Ishikawa (cell line): ENCODE measurements at regions not wholly inside any gene's neighbourhood (a gene's known extent, or its start where the extent isn't known, plus 50 kb on each side); places are given as distances from the start of the nearest gene placed in this dataset.

ENCODE experiments used
- CEBPB ChIP-seq: IDR thresholded peaks from 2 replicates; pipeline ENCODE4 v1.6.1; 2012
- CREB1 ChIP-seq: IDR thresholded peaks from 2 replicates; pipeline ENCODE4 v1.6.1; 2012; ENCODE audit warnings: low read depth
- EGR1 ChIP-seq: IDR thresholded peaks from 2 replicates; pipeline ENCODE4 v1.6.1; 2012
- EP300 ChIP-seq: IDR thresholded peaks from 2 replicates; pipeline ENCODE4 v1.6.1; 2012; ENCODE audit warnings: borderline replicate concordance
- FOXM1 ChIP-seq: IDR thresholded peaks from 2 replicates; pipeline ENCODE4 v1.6.1; 2012; ENCODE audit warnings: low read depth, borderline replicate concordance
- MAX ChIP-seq: IDR thresholded peaks from 2 replicates; pipeline ENCODE4 v1.6.1; 2012
- NFIC ChIP-seq: IDR thresholded peaks from 2 replicates; pipeline ENCODE4 v1.6.1; 2012
- RAD21 ChIP-seq: IDR thresholded peaks from 2 replicates; pipeline ENCODE4 v1.6.1; 2012; ENCODE audit warnings: low read depth
- TAF1 ChIP-seq: IDR thresholded peaks from 2 replicates; pipeline ENCODE4 v1.6.1; 2012; ENCODE audit warnings: low read depth, mild to moderate bottlenecking
- TCF12 ChIP-seq: IDR thresholded peaks from 2 replicates; pipeline ENCODE4 v1.6.1; 2012; ENCODE audit warnings: low read depth
- TEAD4 ChIP-seq: IDR thresholded peaks from 2 replicates; pipeline ENCODE4 v1.6.1; 2012
- YY1 ChIP-seq: IDR thresholded peaks from 2 replicates; pipeline ENCODE4 v1.6.1; 2012; ENCODE audit warnings: low read depth
- ZBTB7A ChIP-seq: IDR thresholded peaks from 2 replicates; pipeline ENCODE4 v1.6.1; 2012; ENCODE audit warnings: low read depth
- TF ChIP-seq, protein P1 (sequence below): IDR thresholded peaks from 2 replicates; pipeline ENCODE4 v1.6.1; 2012
- TF ChIP-seq, protein P2 (sequence below): IDR thresholded peaks from 2 replicates; pipeline ENCODE4 v1.6.1; 2012; ENCODE audit warnings: low read depth, mild to moderate bottlenecking

DNA sequence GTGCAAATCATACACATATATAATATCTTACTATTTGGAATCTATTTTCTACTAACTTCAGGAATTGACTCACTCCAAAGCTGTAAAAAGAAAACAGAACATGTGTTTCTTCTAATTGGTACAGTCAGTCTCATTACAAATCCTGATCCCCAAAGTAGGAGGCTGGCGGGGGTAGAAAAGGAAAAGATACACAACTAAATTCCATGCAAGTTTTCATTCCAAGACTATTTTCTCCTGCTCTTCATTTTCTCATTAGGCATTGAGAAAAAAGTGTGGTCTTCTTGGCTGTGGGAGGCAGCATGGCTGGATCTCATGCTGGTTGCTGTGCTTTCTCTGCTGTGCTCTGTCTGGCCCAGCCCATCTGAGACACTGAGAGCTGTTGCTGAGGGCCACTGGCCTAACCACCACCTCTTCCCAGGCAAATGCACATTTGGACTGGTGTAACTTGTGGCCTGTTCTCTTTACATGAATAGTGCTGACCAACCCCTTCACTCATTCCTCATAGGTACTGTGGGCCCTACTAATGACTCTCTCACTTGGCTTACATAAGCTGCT lies 1107.5 kb upstream of the B3GALT2 start:
- TF ChIP-seq, protein P1, sequence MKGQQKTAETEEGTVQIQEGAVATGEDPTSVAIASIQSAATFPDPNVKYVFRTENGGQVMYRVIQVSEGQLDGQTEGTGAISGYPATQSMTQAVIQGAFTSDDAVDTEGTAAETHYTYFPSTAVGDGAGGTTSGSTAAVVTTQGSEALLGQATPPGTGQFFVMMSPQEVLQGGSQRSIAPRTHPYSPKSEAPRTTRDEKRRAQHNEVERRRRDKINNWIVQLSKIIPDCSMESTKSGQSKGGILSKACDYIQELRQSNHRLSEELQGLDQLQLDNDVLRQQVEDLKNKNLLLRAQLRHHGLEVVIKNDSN: no peak
- TF ChIP-seq TAF1: no peak
- no peak for TF ChIP-seq EGR1
- no peak for TF ChIP-seq CREB1
- TF ChIP-seq, protein P2, sequence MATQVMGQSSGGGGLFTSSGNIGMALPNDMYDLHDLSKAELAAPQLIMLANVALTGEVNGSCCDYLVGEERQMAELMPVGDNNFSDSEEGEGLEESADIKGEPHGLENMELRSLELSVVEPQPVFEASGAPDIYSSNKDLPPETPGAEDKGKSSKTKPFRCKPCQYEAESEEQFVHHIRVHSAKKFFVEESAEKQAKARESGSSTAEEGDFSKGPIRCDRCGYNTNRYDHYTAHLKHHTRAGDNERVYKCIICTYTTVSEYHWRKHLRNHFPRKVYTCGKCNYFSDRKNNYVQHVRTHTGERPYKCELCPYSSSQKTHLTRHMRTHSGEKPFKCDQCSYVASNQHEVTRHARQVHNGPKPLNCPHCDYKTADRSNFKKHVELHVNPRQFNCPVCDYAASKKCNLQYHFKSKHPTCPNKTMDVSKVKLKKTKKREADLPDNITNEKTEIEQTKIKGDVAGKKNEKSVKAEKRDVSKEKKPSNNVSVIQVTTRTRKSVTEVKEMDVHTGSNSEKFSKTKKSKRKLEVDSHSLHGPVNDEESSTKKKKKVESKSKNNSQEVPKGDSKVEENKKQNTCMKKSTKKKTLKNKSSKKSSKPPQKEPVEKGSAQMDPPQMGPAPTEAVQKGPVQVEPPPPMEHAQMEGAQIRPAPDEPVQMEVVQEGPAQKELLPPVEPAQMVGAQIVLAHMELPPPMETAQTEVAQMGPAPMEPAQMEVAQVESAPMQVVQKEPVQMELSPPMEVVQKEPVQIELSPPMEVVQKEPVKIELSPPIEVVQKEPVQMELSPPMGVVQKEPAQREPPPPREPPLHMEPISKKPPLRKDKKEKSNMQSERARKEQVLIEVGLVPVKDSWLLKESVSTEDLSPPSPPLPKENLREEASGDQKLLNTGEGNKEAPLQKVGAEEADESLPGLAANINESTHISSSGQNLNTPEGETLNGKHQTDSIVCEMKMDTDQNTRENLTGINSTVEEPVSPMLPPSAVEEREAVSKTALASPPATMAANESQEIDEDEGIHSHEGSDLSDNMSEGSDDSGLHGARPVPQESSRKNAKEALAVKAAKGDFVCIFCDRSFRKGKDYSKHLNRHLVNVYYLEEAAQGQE: no peak
- TF ChIP-seq ZBTB7A: no peak
- TF ChIP-seq YY1: no peak
- no peak for TF ChIP-seq CEBPB
- TF ChIP-seq NFIC: no peak
- no peak for TF ChIP-seq MAX
- TF ChIP-seq TEAD4: no peak
- TF ChIP-seq FOXM1: no peak
- no peak for TF ChIP-seq TCF12
- no peak for TF ChIP-seq RAD21
- TF ChIP-seq EP300: no peak

DNA sequence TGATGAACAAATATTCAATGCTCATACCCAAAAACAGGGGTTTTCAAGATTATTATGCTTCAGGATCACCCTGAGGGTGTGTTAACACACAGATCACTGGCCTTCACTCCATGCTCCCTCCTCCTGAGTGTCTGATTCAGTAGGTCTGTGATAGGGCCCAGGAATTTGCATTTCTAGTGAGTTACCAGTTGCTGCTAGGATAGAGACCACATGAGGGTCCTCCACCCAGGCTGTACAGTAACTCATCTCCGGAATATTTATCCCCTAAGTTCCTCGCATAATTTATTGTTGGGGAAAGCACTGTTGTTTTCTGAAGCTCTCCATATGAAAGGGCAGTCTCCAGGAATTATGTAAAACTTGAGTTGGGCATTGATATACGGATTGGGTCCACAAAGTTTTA lies 1106.6 kb upstream of the B3GALT2 start:
- no peak for TF ChIP-seq EGR1
- TF ChIP-seq TCF12: no peak
- TF ChIP-seq, protein P2: no peak
- TF ChIP-seq, protein P1: no peak
- TF ChIP-seq NFIC: no peak
- no peak for TF ChIP-seq YY1
- no peak for TF ChIP-seq CEBPB
- no peak for TF ChIP-seq TEAD4
- no peak for TF ChIP-seq MAX
- TF ChIP-seq TAF1: no peak

GRCh38 chr1:194289569-194290266 lies 1103.3 kb upstream of the B3GALT2 start:
- TF ChIP-seq EGR1: no peak
- no peak for TF ChIP-seq MAX
- TF ChIP-seq YY1: no peak
- TF ChIP-seq EP300: no peak
- TF ChIP-seq NFIC: no peak
- TF ChIP-seq RAD21: no peak
- no peak for TF ChIP-seq TAF1
- TF ChIP-seq CREB1: no peak
- TF ChIP-seq ZBTB7A: no peak
- TF ChIP-seq, protein P2: no peak
- no peak for TF ChIP-seq FOXM1

- TF ChIP-seq NFIC: no peak
- no peak for TF ChIP-seq TEAD4
- TF ChIP-seq, protein P1: no peak
- no peak for TF ChIP-seq MAX
- TF ChIP-seq ZBTB7A: no peak
- no peak for TF ChIP-seq EP300
- TF ChIP-seq TCF12: no peak
- no peak for TF ChIP-seq CEBPB
- TF ChIP-seq RAD21: no peak
- TF ChIP-seq TAF1: no peak
- TF ChIP-seq EGR1: no peak
- TF ChIP-seq YY1: no peak
- TF ChIP-seq, protein P2: no peak
- no peak for TF ChIP-seq FOXM1
Measured at GRCh38 chr1:194288238-194288637, 1101.8 kb upstream of the B3GALT2 start.
